HUES64 (cell line): ENCODE measurements at regions not wholly inside any gene's neighbourhood (a gene's known extent, or its start where the extent isn't known, plus 50 kb on each side); places are given as distances from the start of the nearest gene placed in this dataset.

ENCODE experiments used
- H3K27ac ChIP-seq: 2 replicates; pipeline ENCODE4 v1.7.0; 2013; ENCODE audit warnings: low read depth, low read length, inconsistent platforms
- H3K27me3 ChIP-seq: 2 replicates; pipeline ENCODE4 v1.6.1; 2013; ENCODE audit warnings: mild to moderate bottlenecking, low read length; ENCODE audit not compliant: insufficient read depth
- H3K36me3 ChIP-seq: 2 replicates; pipeline ENCODE4 v1.6.1; 2013; ENCODE audit warnings: mild to moderate bottlenecking, low read length; ENCODE audit not compliant: insufficient read depth
- H3K4me1 ChIP-seq: 2 replicates; pipeline ENCODE4 v1.6.1; 2013; ENCODE audit warnings: mild to moderate bottlenecking, low read length, moderate library complexity; ENCODE audit not compliant: insufficient read depth
- H3K4me3 ChIP-seq: 2 replicates; pipeline ENCODE4 v1.5.1; 2013; ENCODE audit warnings: mild to moderate bottlenecking, low read length, moderate library complexity
- H3K9ac ChIP-seq: 2 replicates; pipeline ENCODE4 v1.6.1; 2013; ENCODE audit warnings: mild to moderate bottlenecking, low read depth, low read length
- H3K9me3 ChIP-seq: 2 replicates; pipeline ENCODE4 v1.6.1; 2013; ENCODE audit warnings: low read depth, low read length; ENCODE audit not compliant: insufficient read depth
- WGBS: fragments of 150-250, 120-280 bp; methylation state at CpG from one replicate; pipeline ENCODE4 v1.1.7; 2013; ENCODE audit warnings: missing lambda C conversion rate; 5-methylcytosine and 5-hydroxymethylcytosine counted together

DNA sequence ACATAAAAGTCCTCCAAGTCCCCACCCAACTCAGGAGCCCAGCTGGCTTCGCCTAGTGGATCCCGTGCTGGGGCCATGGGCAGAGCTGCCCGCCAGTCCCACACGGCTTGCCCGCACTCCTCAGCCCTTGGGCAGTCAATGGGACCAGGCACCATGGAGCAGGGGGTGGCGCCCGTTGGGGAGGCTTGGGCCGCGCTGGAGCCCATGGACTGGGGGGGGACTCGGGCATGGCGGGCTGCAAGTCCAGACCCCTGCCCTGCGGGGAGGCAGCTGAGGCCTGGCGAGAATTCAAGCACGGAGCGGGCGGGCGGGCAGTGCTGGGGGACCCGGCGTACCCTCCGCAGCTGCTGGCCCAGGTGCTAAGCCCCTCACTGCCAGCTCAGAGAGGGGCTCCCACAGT lies 249.8 kb upstream of the PLD5 start:
- 91% methylated on average over 20 of the region's 20 CpGs for WGBS
- H3K9me3 ChIP-seq, result no peaks in the 10 kb centered on the region
- H3K27ac ChIP-seq, result no peak overlapping the region
- no peaks in the 10 kb centered on the region for H3K36me3 ChIP-seq
- H3K9ac ChIP-seq, result no peak overlapping the region
- H3K4me3 ChIP-seq, result no peak overlapping the region
- H3K27me3 ChIP-seq, result no peaks in the 10 kb centered on the region
- no peaks in the 10 kb centered on the region for H3K4me1 ChIP-seq

- H3K27me3 ChIP-seq, result no peaks in the 10 kb centered on the region
- no peaks in the 10 kb centered on the region for H3K9me3 ChIP-seq
- no peak overlapping the region for H3K4me3 ChIP-seq
- 88% methylated on average over 1 of the region's 1 CpG for WGBS
- H3K4me1 ChIP-seq, result no peaks in the 10 kb centered on the region
- H3K36me3 ChIP-seq, result no peaks in the 10 kb centered on the region
- H3K27ac ChIP-seq, result no peak overlapping the region
- H3K9ac ChIP-seq, result no peak overlapping the region
Observed at GRCh38 chr1:242770366-242770765, 245.9 kb upstream of the PLD5 start.

DNA sequence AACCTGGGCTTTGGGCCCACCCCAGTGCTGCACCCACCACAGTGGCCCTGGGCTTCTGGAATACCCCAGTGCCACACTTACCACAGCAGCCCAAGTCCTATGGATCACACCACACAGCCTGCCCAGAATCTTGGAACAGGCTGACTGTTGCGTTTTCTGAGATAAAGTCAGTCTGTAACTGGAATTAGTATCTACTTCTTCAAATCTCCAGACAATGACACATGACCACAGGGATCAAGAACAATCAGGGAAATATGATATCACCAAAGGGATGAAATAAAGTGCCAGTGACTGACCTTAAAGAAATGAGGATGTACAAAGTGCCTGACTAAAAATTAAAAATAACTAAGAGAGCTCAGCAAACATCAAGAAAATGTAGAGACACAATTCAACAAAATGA lies 239.7 kb upstream of the PLD5 start:
- Histone ChIP-seq H3K27ac (no peak overlapping the region), H3K9ac (no peak overlapping the region), H3K36me3 (no peaks in the 10 kb centered on the region), H3K4me1 (no peaks in the 10 kb centered on the region), H3K27me3 (no peaks in the 10 kb centered on the region), H3K9me3 (peaks cover 8% of the 10 kb centered on the region; the same call in 1 of the 2 replicates), H3K4me3 (no peak overlapping the region)
- 86% methylated on average over 1 of the region's 1 CpG for WGBS

- Histone ChIP-seq H3K27me3 (no peaks in the 10 kb centered on the region), H3K36me3 (no peaks in the 10 kb centered on the region), H3K4me3 (no peak overlapping the region), H3K9ac (no peak overlapping the region), H3K4me1 (no peaks in the 10 kb centered on the region), H3K27ac (no peak overlapping the region), H3K9me3 (peaks cover 8% of the 10 kb centered on the region; the same call in 1 of the 2 replicates)
- WGBS, result no CpG with 5 or more reads among the region's 3 CpGs
Observed at GRCh38 chr1:242761556-242761955, 237.1 kb upstream of the PLD5 start.

GRCh38 chr1:242754926-242755325 lies 230.4 kb upstream of the PLD5 start:
- 81% methylated on average over 5 of the region's 5 CpGs for WGBS
- no peaks in the 10 kb centered on the region for H3K9me3 ChIP-seq
- H3K4me1 ChIP-seq, result no peaks in the 10 kb centered on the region
- H3K27me3 ChIP-seq, result no peaks in the 10 kb centered on the region
- H3K36me3 ChIP-seq, result no peaks in the 10 kb centered on the region
- no peak overlapping the region for H3K27ac ChIP-seq
- H3K4me3 ChIP-seq, result no peak overlapping the region
- no peak overlapping the region for H3K9ac ChIP-seq

DNA sequence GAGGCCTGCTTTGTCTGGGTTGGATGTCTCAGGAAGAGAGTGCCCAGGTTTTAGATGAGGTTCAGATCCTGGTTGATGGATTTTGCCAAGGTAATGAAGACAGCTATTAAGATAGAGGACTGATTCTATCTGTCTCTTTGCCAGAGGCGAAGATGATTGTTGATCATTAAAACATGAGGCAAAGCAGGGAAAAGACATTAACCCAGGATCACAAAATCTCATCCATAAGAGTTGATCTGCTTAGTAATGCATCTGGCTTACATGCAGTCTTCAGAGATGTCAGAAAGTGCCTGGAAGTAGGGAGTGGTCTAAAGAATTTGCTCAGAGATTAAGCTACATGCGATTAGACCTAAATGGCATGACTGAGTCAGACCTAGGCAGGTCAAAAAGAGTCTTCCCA lies 229.6 kb upstream of the PLD5 start:
- no peaks in the 10 kb centered on the region for H3K9me3 ChIP-seq
- H3K36me3 ChIP-seq, result no peaks in the 10 kb centered on the region
- H3K9ac ChIP-seq, result no peak overlapping the region
- no peak overlapping the region for H3K27ac ChIP-seq
- 86% methylated on average over 2 of the region's 2 CpGs for WGBS
- no peaks in the 10 kb centered on the region for H3K4me1 ChIP-seq
- no peaks in the 10 kb centered on the region for H3K27me3 ChIP-seq
- H3K4me3 ChIP-seq, result no peak overlapping the region

- H3K27me3 ChIP-seq, result no peaks in the 10 kb centered on the region
- no peaks in the 10 kb centered on the region for H3K4me1 ChIP-seq
- H3K27ac ChIP-seq, result no peak overlapping the region
- H3K9me3 ChIP-seq, result no peaks in the 10 kb centered on the region
- H3K4me3 ChIP-seq, result no peak overlapping the region
- H3K36me3 ChIP-seq, result no peaks in the 10 kb centered on the region
- 75% methylated on average over 5 of the region's 5 CpGs for WGBS
- no peak overlapping the region for H3K9ac ChIP-seq
Observed at GRCh38 chr1:242747233-242747632, 222.7 kb upstream of the PLD5 start.

GRCh38 chr1:242745079-242745478 lies 220.6 kb upstream of the PLD5 start:
- Histone ChIP-seq H3K4me1 (no peaks in the 10 kb centered on the region), H3K36me3 (no peaks in the 10 kb centered on the region), H3K27ac (no peak overlapping the region), H3K27me3 (no peaks in the 10 kb centered on the region), H3K9ac (no peak overlapping the region), H3K9me3 (no peaks in the 10 kb centered on the region; the same call in 1 of the 2 replicates), H3K4me3 (no peak overlapping the region)
- WGBS, result 84% methylated on average over 1 of the region's 1 CpG

- H3K4me1 ChIP-seq, result no peaks in the 10 kb centered on the region
- H3K4me3 ChIP-seq, result no peak overlapping the region
- no peak overlapping the region for H3K9ac ChIP-seq
- H3K36me3 ChIP-seq, result no peaks in the 10 kb centered on the region
- H3K27ac ChIP-seq, result no peak overlapping the region
- no peaks in the 10 kb centered on the region; the same call in 1 of the 2 replicates for H3K9me3 ChIP-seq
- WGBS, result 96% methylated on average over 6 of the region's 6 CpGs
- H3K27me3 ChIP-seq, result no peaks in the 10 kb centered on the region
Observed at GRCh38 chr1:242743983-242744780, 219.7 kb upstream of the PLD5 start.

- Histone ChIP-seq H3K9ac (no peak overlapping the region), H3K9me3 (no peaks in the 10 kb centered on the region; the same call in 1 of the 2 replicates), H3K4me1 (no peaks in the 10 kb centered on the region), H3K4me3 (no peak overlapping the region), H3K27ac (no peak overlapping the region), H3K27me3 (no peaks in the 10 kb centered on the region), H3K36me3 (no peaks in the 10 kb centered on the region)
- WGBS, result 98% methylated on average over 8 of the region's 9 CpGs
Observed at GRCh38 chr1:242738702-242739645, 214.5 kb upstream of the PLD5 start.

DNA sequence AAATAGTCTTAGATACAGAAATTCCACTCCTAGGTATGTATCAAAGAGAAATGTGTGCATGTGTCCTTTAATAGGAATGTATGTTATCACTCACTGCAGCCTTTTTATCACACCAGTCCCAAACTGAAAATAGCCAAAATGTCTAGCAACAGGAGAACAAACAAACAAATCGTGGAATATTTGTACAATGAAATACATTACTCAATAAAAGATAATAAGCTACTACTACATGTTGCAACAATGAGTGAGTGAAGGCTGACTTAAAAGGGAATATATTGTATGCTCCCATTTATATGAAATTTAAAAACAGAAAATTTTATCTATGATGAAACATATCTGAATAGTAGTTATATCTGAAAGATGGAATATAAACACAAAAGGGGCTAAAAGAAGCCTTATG lies 212.1 kb upstream of the PLD5 start:
- Histone ChIP-seq H3K36me3 (no peaks in the 10 kb centered on the region), H3K4me3 (no peak overlapping the region), H3K9me3 (peaks cover 3% of the 10 kb centered on the region; the same call in 1 of the 2 replicates), H3K4me1 (no peaks in the 10 kb centered on the region), H3K27ac (no peak overlapping the region), H3K27me3 (no peaks in the 10 kb centered on the region), H3K9ac (no peak overlapping the region)
- WGBS, result no CpG with 5 or more reads among the region's 1 CpG
